ENCODE measurements at regions not wholly inside any gene's neighbourhood (a gene's known extent, or its start where the extent isn't known, plus 50 kb on each side); places are given as distances from the start of the nearest gene placed in this dataset.

GRCh38 chr12:39144613-39145061 lies 239.2 kb upstream of the CPNE8 start:
- POLR2A ChIA-PET: no interaction called here
- DNase-seq (ENCODE audit: extremely low spot score): no peak
- CTCF ChIA-PET: no interaction called here
- TF ChIP-seq ELF4 (IDR thresholded peaks at IDR 0.05): no peak
- no peak for TF ChIP-seq LEF1 (IDR thresholded peaks at IDR 0.05; ENCODE audit: borderline replicate concordance)
- TF ChIP-seq SUZ12 (IDR thresholded peaks at IDR 0.05): no peak
- no peak for TF ChIP-seq NFRKB (IDR thresholded peaks at IDR 0.05)
- TF ChIP-seq CTBP1 (IDR thresholded peaks at IDR 0.05; ENCODE audit: borderline replicate concordance): no peak
- TF ChIP-seq FOXA1 (IDR thresholded peaks at IDR 0.05): no peak
- TF ChIP-seq FOXM1 (IDR thresholded peaks at IDR 0.05; ENCODE audit: borderline replicate concordance): no peak
- no peak for TF ChIP-seq BHLHE40 (IDR thresholded peaks at IDR 0.05; ENCODE audit: borderline replicate concordance)
- no peak for TF ChIP-seq ZNF384 (IDR thresholded peaks at IDR 0.05)
- no peak for TF ChIP-seq PKNOX1 (IDR thresholded peaks at IDR 0.05)
- no peak for TF ChIP-seq SP1 (IDR thresholded peaks at IDR 0.05)
- no peak for TF ChIP-seq HDGF (IDR thresholded peaks at IDR 0.05; ENCODE audit: borderline replicate concordance)
- TF ChIP-seq FOXK2 (IDR thresholded peaks at IDR 0.05): no peak
- no peak for TF ChIP-seq L3MBTL2 (conservative IDR thresholded peaks at IDR 0.05)
- no peak for TF ChIP-seq TARDBP (IDR thresholded peaks at IDR 0.05)
- no peak for TF ChIP-seq ARNT (IDR thresholded peaks at IDR 0.05)

- ChIA-PET CTCF (no interaction called here), POLR2A (no interaction called here)
- no peak for TF ChIP-seq ZNF384 (IDR thresholded peaks at IDR 0.05)
- no peak for TF ChIP-seq ARNT (IDR thresholded peaks at IDR 0.05)
- no peak for TF ChIP-seq SP1 (IDR thresholded peaks at IDR 0.05)
- TF ChIP-seq TARDBP (IDR thresholded peaks at IDR 0.05): no peak
- TF ChIP-seq FOXK2 (IDR thresholded peaks at IDR 0.05): no peak
- TF ChIP-seq SUZ12 (IDR thresholded peaks at IDR 0.05): no peak
- no peak for TF ChIP-seq BHLHE40 (IDR thresholded peaks at IDR 0.05; ENCODE audit: borderline replicate concordance)
- no peak for TF ChIP-seq LEF1 (IDR thresholded peaks at IDR 0.05; ENCODE audit: borderline replicate concordance)
- no peak for TF ChIP-seq CTBP1 (IDR thresholded peaks at IDR 0.05; ENCODE audit: borderline replicate concordance)
- DNase-seq (ENCODE audit: extremely low spot score): no peak
These were observed 232.9 kb upstream of the CPNE8 start for GRCh38 chr12:39138268-39138667.

- no peak for TF ChIP-seq LEF1 (IDR thresholded peaks at IDR 0.05; ENCODE audit: borderline replicate concordance)
- TF ChIP-seq NFRKB (IDR thresholded peaks at IDR 0.05): no peak
- TF ChIP-seq PKNOX1 (IDR thresholded peaks at IDR 0.05): no peak
- no peak for TF ChIP-seq L3MBTL2 (conservative IDR thresholded peaks at IDR 0.05)
- no peak for TF ChIP-seq BHLHE40 (IDR thresholded peaks at IDR 0.05; ENCODE audit: borderline replicate concordance)
- TF ChIP-seq FOXM1 (IDR thresholded peaks at IDR 0.05; ENCODE audit: borderline replicate concordance): no peak
- DNase-seq (ENCODE audit: extremely low spot score): peak; percentile 22
- CTCF ChIA-PET: no interaction called here
- POLR2A ChIA-PET: no interaction called here
These were observed 222.0 kb upstream of the CPNE8 start for GRCh38 chr12:39127401-39127800.

GRCh38 chr12:39125566-39125965 lies 220.2 kb upstream of the CPNE8 start:
- TF ChIP-seq LEF1 (IDR thresholded peaks at IDR 0.05; ENCODE audit: borderline replicate concordance) (no peak), SUZ12 (IDR thresholded peaks at IDR 0.05) (no peak), BHLHE40 (IDR thresholded peaks at IDR 0.05; ENCODE audit: borderline replicate concordance) (no peak), ELF4 (IDR thresholded peaks at IDR 0.05) (no peak), ZNF384 (IDR thresholded peaks at IDR 0.05) (no peak), ARNT (IDR thresholded peaks at IDR 0.05) (no peak), HDGF (IDR thresholded peaks at IDR 0.05; ENCODE audit: borderline replicate concordance) (no peak), TARDBP (IDR thresholded peaks at IDR 0.05) (no peak), SP1 (IDR thresholded peaks at IDR 0.05) (no peak), NFRKB (IDR thresholded peaks at IDR 0.05) (no peak), FOXA1 (IDR thresholded peaks at IDR 0.05) (no peak), L3MBTL2 (conservative IDR thresholded peaks at IDR 0.05) (no peak), FOXM1 (IDR thresholded peaks at IDR 0.05; ENCODE audit: borderline replicate concordance) (no peak), FOXK2 (IDR thresholded peaks at IDR 0.05) (no peak), PKNOX1 (IDR thresholded peaks at IDR 0.05) (no peak), CTBP1 (IDR thresholded peaks at IDR 0.05; ENCODE audit: borderline replicate concordance) (no peak)
- ChIA-PET POLR2A (no interaction called here), CTCF (interaction anchor here (1.1 kb wide), 1 partner anchor 219 kb away, joined by 3 read pairs; no protein-coding TSS in a partner anchor)
- no peak for DNase-seq (ENCODE audit: extremely low spot score)

DNA sequence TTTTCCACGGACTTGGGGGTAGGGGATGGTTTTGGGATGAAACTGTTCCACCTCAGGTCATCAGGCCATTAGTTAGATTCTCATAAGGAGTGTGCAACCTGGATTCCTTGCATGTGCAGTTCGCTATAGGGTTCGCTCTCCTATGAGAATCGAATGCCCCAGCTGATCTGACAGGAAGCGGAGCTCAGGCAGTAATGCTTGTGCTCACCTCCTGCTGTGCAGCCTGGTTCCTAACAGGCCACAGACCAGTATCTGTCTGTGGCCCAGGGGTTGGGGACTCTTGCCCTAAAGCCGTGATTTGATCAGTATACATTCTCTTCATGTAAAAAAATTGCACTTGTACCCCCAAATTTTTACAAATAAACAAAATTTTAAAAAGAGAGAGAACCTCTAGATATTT lies 219.4 kb upstream of the CPNE8 start:
- DNase-seq (ENCODE audit: extremely low spot score): no peak
- ChIA-PET CTCF (interaction anchor here (1.1 kb wide), 1 partner anchor 218 kb away, joined by 3 read pairs; no protein-coding TSS in a partner anchor), POLR2A (no interaction called here)
- no peak for TF ChIP-seq NFRKB (IDR thresholded peaks at IDR 0.05)

- POLR2A ChIA-PET: no interaction called here
- no peak for DNase-seq (ENCODE audit: extremely low spot score)
- CTCF ChIA-PET: no interaction called here
- no peak for TF ChIP-seq LEF1 (IDR thresholded peaks at IDR 0.05; ENCODE audit: borderline replicate concordance)
- no peak for TF ChIP-seq SP1 (IDR thresholded peaks at IDR 0.05)
- no peak for TF ChIP-seq NFRKB (IDR thresholded peaks at IDR 0.05)
- TF ChIP-seq BHLHE40 (IDR thresholded peaks at IDR 0.05; ENCODE audit: borderline replicate concordance): no peak
- TF ChIP-seq SUZ12 (IDR thresholded peaks at IDR 0.05): no peak
- TF ChIP-seq FOXM1 (IDR thresholded peaks at IDR 0.05; ENCODE audit: borderline replicate concordance): no peak
- no peak for TF ChIP-seq HDGF (IDR thresholded peaks at IDR 0.05; ENCODE audit: borderline replicate concordance)
- TF ChIP-seq PKNOX1 (IDR thresholded peaks at IDR 0.05): no peak
- TF ChIP-seq CTBP1 (IDR thresholded peaks at IDR 0.05; ENCODE audit: borderline replicate concordance): no peak
- TF ChIP-seq ELF4 (IDR thresholded peaks at IDR 0.05): no peak
- no peak for TF ChIP-seq ARNT (IDR thresholded peaks at IDR 0.05)
- TF ChIP-seq FOXK2 (IDR thresholded peaks at IDR 0.05): no peak
- TF ChIP-seq FOXA1 (IDR thresholded peaks at IDR 0.05): no peak
- TF ChIP-seq L3MBTL2 (conservative IDR thresholded peaks at IDR 0.05): no peak
- no peak for TF ChIP-seq ZNF384 (IDR thresholded peaks at IDR 0.05)
These were observed 218.3 kb upstream of the CPNE8 start for GRCh38 chr12:39123580-39124253.
